SU-DHL-6 (cell line): ENCODE measurements at regions not wholly inside any gene's neighbourhood (a gene's known extent, or its start where the extent isn't known, plus 50 kb on each side); places are given as distances from the start of the nearest gene placed in this dataset.

Experiments used
- EZH2phosphoT487 ChIP-seq: fragments of 200-600 bp; sonication (generic), shearing (Covaris generic); conservative IDR thresholded peaks from 2 replicates; pipeline ENCODE4 v1.6.1; 2018; ENCODE audit warnings: mild to moderate bottlenecking, antibody characterized with exemption, low read length, moderate library complexity, mixed read lengths
- TF ChIP-seq, protein P1 (sequence below): fragments of 200-600 bp; sonication (generic); IDR thresholded peaks from one replicate; pipeline ENCODE4 v1.5.1; 2017; ENCODE audit warnings: antibody characterized with exemption, mild to moderate bottlenecking, low read length, moderate library complexity; ENCODE audit not compliant: insufficient read depth, poor library complexity, severe bottlenecking

DNA sequence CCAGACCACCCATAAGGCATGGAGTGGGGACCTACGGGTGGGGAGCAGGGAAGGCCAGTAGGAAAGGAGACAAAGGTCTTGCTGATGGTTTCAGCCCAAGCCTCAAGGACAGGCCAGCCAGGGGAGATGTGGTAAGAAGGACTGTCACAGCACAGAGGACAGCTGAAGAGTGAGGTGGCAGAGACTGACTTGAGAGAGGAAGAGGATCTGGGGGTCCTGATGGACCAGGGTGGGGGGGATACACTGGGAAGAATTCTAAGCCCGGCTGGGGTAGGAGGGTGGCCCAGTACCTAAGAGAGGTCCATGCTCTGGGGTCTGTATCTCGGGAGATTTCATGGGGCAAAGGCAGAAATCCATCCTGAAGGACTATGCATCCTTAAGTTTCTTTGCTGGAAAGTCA is 66.1 kb upstream of the THY1 start:
- TF ChIP-seq, protein P1, sequence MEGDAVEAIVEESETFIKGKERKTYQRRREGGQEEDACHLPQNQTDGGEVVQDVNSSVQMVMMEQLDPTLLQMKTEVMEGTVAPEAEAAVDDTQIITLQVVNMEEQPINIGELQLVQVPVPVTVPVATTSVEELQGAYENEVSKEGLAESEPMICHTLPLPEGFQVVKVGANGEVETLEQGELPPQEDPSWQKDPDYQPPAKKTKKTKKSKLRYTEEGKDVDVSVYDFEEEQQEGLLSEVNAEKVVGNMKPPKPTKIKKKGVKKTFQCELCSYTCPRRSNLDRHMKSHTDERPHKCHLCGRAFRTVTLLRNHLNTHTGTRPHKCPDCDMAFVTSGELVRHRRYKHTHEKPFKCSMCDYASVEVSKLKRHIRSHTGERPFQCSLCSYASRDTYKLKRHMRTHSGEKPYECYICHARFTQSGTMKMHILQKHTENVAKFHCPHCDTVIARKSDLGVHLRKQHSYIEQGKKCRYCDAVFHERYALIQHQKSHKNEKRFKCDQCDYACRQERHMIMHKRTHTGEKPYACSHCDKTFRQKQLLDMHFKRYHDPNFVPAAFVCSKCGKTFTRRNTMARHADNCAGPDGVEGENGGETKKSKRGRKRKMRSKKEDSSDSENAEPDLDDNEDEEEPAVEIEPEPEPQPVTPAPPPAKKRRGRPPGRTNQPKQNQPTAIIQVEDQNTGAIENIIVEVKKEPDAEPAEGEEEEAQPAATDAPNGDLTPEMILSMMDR = no peak
- TF ChIP-seq EZH2phosphoT487 = no peak
